ENCODE measurements at regions not wholly inside any gene's neighbourhood (a gene's known extent, or its start where the extent isn't known, plus 50 kb on each side); places are given as distances from the start of the nearest gene placed in this dataset.

DNA sequence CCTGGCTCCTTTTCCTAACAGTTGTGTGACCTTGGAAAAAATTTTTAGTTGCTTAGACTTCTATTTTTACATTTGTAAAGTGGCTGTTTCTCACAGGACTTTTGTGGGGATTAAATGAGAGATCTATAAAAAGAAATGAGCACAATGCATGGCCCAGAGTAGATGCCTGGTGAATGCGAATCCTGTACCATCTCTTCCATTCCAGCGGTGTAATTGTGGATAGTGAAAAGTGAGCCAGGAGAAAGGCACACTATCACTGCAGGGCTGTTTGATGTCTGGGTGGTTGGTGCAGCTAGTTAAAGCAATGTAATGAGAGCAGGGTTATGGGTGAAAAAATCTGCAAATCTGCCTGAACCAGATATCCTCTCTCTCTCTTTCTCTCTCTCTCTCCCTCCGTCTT, 347.5 kb upstream of the CITED2 start:
- Histone ChIP-seq H3K9me3 (no peaks in the 10 kb centered on the region), H3K27me3 (no peaks in the 10 kb centered on the region), H3K27ac (no peak overlapping the region), H3K36me3 (ENCODE audit: low read depth, missing control alignments) (no peaks in the 10 kb centered on the region), H3K4me1 (no peaks in the 10 kb centered on the region), H3K4me3 (no peak overlapping the region)
- DNase-seq = no peak
- TF ChIP-seq, protein P1, sequence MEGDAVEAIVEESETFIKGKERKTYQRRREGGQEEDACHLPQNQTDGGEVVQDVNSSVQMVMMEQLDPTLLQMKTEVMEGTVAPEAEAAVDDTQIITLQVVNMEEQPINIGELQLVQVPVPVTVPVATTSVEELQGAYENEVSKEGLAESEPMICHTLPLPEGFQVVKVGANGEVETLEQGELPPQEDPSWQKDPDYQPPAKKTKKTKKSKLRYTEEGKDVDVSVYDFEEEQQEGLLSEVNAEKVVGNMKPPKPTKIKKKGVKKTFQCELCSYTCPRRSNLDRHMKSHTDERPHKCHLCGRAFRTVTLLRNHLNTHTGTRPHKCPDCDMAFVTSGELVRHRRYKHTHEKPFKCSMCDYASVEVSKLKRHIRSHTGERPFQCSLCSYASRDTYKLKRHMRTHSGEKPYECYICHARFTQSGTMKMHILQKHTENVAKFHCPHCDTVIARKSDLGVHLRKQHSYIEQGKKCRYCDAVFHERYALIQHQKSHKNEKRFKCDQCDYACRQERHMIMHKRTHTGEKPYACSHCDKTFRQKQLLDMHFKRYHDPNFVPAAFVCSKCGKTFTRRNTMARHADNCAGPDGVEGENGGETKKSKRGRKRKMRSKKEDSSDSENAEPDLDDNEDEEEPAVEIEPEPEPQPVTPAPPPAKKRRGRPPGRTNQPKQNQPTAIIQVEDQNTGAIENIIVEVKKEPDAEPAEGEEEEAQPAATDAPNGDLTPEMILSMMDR (IDR thresholded peaks at IDR 0.05) = no peak
- TF ChIP-seq POLR2A (IDR thresholded peaks at IDR 0.05) = no peak
- WGBS, 2 donors = 73 to 80% methylated on average over 3 of the region's 3 CpGs
- intact Hi-C loops (cut with DNase I; ENCODE audit: low total_unique reads) = no loop called here

DNA sequence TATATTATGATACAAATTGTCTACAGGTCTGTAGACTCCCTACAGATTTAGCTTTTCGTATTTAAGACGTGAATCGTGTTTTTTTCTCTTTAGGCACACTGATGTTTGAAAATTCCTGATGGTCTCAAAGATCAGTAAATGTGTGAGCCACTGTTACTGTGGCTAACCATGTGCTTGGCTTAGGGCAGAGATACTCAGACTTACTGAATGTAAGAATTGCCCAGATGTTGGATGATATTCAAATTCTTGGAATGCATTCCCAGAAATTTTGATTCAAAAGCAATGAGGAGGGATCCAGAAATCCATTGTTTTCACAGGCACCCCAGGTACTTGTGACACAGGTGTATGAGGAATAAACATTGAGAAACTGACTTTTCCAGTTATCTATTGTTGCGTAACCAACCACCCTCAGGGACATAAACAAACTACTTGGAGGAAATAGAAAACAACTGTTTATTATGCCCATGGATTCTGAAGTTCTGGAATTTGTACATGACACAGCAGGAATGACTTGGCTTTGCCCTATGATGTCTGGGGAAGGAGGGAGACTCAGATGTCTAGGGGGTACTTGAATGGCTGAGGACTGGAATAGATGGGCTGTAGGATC, 339.6 kb upstream of the CITED2 start:
- H3K4me3 ChIP-seq = no peak overlapping the region
- TF ChIP-seq POLR2A (IDR thresholded peaks at IDR 0.05) = no peak
- TF ChIP-seq, protein P1 (IDR thresholded peaks at IDR 0.05) = no peak
- H3K27ac ChIP-seq = no peak overlapping the region
- peaks cover 17% of the 10 kb centered on the region for H3K4me1 ChIP-seq
- no peaks in the 10 kb centered on the region for H3K36me3 ChIP-seq (ENCODE audit: low read depth, missing control alignments)
- H3K9me3 ChIP-seq = no peaks in the 10 kb centered on the region
- no peak for DNase-seq
- intact Hi-C loops (cut with DNase I; ENCODE audit: low total_unique reads) = no loop called here
- H3K27me3 ChIP-seq = no peaks in the 10 kb centered on the region
- WGBS, 2 donors = 85 to 94% methylated on average over 4 of the region's 4 CpGs

DNA sequence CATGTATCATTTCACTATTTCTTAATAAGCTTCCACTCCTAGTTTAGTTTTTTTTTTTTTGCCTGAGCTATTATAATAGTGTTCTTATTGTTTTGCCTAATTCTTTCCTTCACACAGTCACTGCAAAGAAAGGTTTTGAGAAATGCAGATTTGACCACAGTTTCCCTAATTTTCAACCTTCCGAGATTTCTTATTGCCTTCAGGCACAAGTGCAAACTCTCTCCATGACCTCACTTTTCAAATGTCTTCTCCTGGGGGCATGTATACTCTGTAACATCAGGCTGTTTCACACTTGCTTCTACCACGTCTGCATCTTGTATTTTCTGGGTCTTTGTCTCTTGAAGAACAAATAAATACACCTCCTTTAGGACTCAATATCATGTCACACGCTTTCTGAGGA, 339.0 kb upstream of the CITED2 start:
- no peaks in the 10 kb centered on the region for H3K36me3 ChIP-seq (ENCODE audit: low read depth, missing control alignments)
- intact Hi-C loops (cut with DNase I; ENCODE audit: low total_unique reads) = no loop called here
- H3K4me1 ChIP-seq = peaks cover 23% of the 10 kb centered on the region
- no peaks in the 10 kb centered on the region for H3K9me3 ChIP-seq
- WGBS, 2 donors = 86 to 93% methylated on average over 3 of the region's 3 CpGs
- H3K4me3 ChIP-seq = no peak overlapping the region
- H3K27me3 ChIP-seq = no peaks in the 10 kb centered on the region
- TF ChIP-seq, protein P1 (IDR thresholded peaks at IDR 0.05) = no peak
- TF ChIP-seq POLR2A (IDR thresholded peaks at IDR 0.05) = no peak
- no peak overlapping the region for H3K27ac ChIP-seq
- DNase-seq = no peak

DNA sequence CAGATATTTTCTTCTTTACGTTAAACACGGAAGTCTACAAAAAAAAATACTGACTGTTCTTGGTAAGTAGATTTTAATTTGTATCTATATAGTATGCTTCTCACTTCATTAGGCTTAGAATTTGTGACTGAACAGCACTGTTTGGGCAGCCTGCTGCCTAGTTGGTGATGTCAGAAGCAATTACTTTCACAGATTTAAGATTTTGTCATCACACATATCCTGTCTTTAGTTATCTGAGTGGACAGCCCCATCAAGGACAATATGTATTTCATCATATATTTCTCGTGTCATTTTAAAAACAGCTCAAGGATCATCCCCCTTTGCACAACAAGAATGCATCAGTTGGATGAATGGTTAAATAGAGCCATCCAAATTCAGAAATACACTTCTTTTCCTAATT, 338.4 kb upstream of the CITED2 start:
- TF ChIP-seq, protein P1 (IDR thresholded peaks at IDR 0.05) = no peak
- no peak for TF ChIP-seq POLR2A (IDR thresholded peaks at IDR 0.05)
- Histone ChIP-seq H3K27ac (no peak overlapping the region), H3K9me3 (no peaks in the 10 kb centered on the region), H3K36me3 (ENCODE audit: low read depth, missing control alignments) (no peaks in the 10 kb centered on the region), H3K4me1 (peaks cover 29% of the 10 kb centered on the region), H3K4me3 (no peak overlapping the region), H3K27me3 (no peaks in the 10 kb centered on the region)
- no peak for DNase-seq
- intact Hi-C loops (cut with DNase I; ENCODE audit: low total_unique reads) = no loop called here
- 65% methylated on average over 3 of the region's 3 CpGs for WGBS, 2 donors
